ENCODE measurements at regions not wholly inside any gene's neighbourhood (a gene's known extent, or its start where the extent isn't known, plus 50 kb on each side); places are given as distances from the start of the nearest gene placed in this dataset.

- Histone ChIP-seq H3K36me3 (replicated peaks in 1 of 2; ENCODE audit: control insufficient read depth in 1 of 2, insufficient read depth in 2 of 2, low read length in 1 of 2) (no peaks in the 10 kb centered on the region), H3K27ac (ENCODE audit: low read depth in 2 of 2, low read length in 1 of 2) (no peak overlapping the region), H2AFZ (ENCODE audit: low read depth) (no peak overlapping the region), H4K20me1 (ENCODE audit: insufficient read depth) (no peaks in the 10 kb centered on the region), H3K4me2 (peak overlapping the region; percentile 44; the same call in 1 of the 2 replicates), H3K4me3 (ENCODE audit: low read depth in 2 of 2, low read length in 1 of 2) (peak overlapping the region in 1 of 2 experiments; percentile 42; a peak in 1 of 4 replicates), H3K79me2 (ENCODE audit: insufficient read depth) (no peaks in the 10 kb centered on the region), H3K27me3 (ENCODE audit: insufficient read depth) (no peaks in the 10 kb centered on the region), H3K4me1 (ENCODE audit: control insufficient read depth in 1 of 2, insufficient read depth in 2 of 2, low read depth in 1 of 2, low read length in 1 of 2) (no peaks in the 10 kb centered on the region), H3K9me3 (no peaks in the 10 kb centered on the region), H3F3A (replicated peaks; ENCODE audit: insufficient read depth) (no peaks in the 10 kb centered on the region), H3K9me2 (no peaks in the 10 kb centered on the region), H3K9ac (no peak overlapping the region)
- TF ChIP-seq EP300 (IDR thresholded peaks at IDR 0.05; ENCODE audit: borderline replicate concordance in 1 of 2, low read depth in 1 of 2, low read length in 1 of 2) (no peak), TEAD4 (IDR thresholded peaks at IDR 0.05; ENCODE audit: borderline replicate concordance, insufficient read depth) (no peak), YY1 (IDR thresholded peaks at IDR 0.05; ENCODE audit: low read depth) (no peak), FOXM1 (IDR thresholded peaks at IDR 0.05; ENCODE audit: low read depth) (no peak)
- TF ChIP-seq, protein P1, sequence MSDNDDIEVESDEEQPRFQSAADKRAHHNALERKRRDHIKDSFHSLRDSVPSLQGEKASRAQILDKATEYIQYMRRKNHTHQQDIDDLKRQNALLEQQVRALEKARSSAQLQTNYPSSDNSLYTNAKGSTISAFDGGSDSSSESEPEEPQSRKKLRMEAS (IDR thresholded peaks at IDR 0.05; ENCODE audit: low read depth), result no peak
- TF ChIP-seq, protein P2, sequence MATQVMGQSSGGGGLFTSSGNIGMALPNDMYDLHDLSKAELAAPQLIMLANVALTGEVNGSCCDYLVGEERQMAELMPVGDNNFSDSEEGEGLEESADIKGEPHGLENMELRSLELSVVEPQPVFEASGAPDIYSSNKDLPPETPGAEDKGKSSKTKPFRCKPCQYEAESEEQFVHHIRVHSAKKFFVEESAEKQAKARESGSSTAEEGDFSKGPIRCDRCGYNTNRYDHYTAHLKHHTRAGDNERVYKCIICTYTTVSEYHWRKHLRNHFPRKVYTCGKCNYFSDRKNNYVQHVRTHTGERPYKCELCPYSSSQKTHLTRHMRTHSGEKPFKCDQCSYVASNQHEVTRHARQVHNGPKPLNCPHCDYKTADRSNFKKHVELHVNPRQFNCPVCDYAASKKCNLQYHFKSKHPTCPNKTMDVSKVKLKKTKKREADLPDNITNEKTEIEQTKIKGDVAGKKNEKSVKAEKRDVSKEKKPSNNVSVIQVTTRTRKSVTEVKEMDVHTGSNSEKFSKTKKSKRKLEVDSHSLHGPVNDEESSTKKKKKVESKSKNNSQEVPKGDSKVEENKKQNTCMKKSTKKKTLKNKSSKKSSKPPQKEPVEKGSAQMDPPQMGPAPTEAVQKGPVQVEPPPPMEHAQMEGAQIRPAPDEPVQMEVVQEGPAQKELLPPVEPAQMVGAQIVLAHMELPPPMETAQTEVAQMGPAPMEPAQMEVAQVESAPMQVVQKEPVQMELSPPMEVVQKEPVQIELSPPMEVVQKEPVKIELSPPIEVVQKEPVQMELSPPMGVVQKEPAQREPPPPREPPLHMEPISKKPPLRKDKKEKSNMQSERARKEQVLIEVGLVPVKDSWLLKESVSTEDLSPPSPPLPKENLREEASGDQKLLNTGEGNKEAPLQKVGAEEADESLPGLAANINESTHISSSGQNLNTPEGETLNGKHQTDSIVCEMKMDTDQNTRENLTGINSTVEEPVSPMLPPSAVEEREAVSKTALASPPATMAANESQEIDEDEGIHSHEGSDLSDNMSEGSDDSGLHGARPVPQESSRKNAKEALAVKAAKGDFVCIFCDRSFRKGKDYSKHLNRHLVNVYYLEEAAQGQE (IDR thresholded peaks at IDR 0.05; ENCODE audit: low read depth, low read length), result no peak
- 43% methylated on average over 3 of the region's 3 CpGs for WGBS (ENCODE audit: low lambda C conversion rate)
- POLR2A ChIA-PET, result no interaction called here
- no peak for DNase-seq
- CTCF ChIA-PET, result no interaction called here
Observed at GRCh38 chr13:74406420-74406819, 272.2 kb upstream of the KLF12 start.

DNA sequence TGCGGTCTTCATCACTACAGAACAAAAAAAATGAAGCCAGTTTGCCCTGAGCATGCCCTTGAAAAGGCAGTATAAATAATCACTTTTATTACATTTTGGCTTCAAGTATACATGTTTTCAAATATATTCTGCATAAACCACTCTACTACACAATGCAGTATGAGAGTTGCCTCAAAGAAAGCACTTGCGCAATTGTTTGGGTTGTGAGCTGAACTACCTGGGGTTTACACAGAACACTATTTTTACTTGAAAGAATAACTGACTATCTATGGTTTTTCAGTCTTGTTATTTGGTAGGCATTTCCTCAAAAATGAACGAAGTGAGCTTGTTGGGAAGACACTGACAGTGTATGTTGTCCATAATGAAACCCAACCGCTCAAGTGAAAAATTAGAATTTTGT lies 264.4 kb upstream of the KLF12 start:
- no peaks in the 10 kb centered on the region for H3K27me3 ChIP-seq (ENCODE audit: insufficient read depth)
- TF ChIP-seq RCOR1 (IDR thresholded peaks at IDR 0.05; ENCODE audit: low read length) (no peak), RAD21 (IDR thresholded peaks at IDR 0.05; ENCODE audit: low read length) (no peak), TAF1 (IDR thresholded peaks at IDR 0.05; ENCODE audit: borderline replicate concordance, low read depth, low read length) (no peak), FOXM1 (IDR thresholded peaks at IDR 0.05; ENCODE audit: low read depth) (no peak), EZH2phosphoT487 (IDR thresholded peaks at IDR 0.05; ENCODE audit: borderline replicate concordance, low read depth) (no peak)
- no peak overlapping the region for H3K4me3 ChIP-seq (ENCODE audit: low read depth in 2 of 2, low read length in 1 of 2)
- CTCF ChIA-PET, result no interaction called here
- no peaks in the 10 kb centered on the region for H3K79me2 ChIP-seq (ENCODE audit: insufficient read depth)
- H3K27ac ChIP-seq (ENCODE audit: low read depth in 2 of 2, low read length in 1 of 2), result no peak overlapping the region
- H3K36me3 ChIP-seq (replicated peaks in 1 of 2; ENCODE audit: control insufficient read depth in 1 of 2, insufficient read depth in 2 of 2, low read length in 1 of 2), result no peaks in the 10 kb centered on the region
- H3F3A ChIP-seq (replicated peaks; ENCODE audit: insufficient read depth), result no peaks in the 10 kb centered on the region
- no peaks in the 10 kb centered on the region for H4K20me1 ChIP-seq (ENCODE audit: insufficient read depth)
- WGBS (ENCODE audit: low lambda C conversion rate), result 77% methylated on average over 4 of the region's 4 CpGs
- H3K9ac ChIP-seq, result no peak overlapping the region
- H3K4me1 ChIP-seq (ENCODE audit: control insufficient read depth in 1 of 2, insufficient read depth in 2 of 2, low read depth in 1 of 2, low read length in 1 of 2), result no peaks in the 10 kb centered on the region
- H2AFZ ChIP-seq (ENCODE audit: low read depth), result no peak overlapping the region
- DNase-seq, result no peak
- POLR2A ChIA-PET, result no interaction called here
- H3K9me2 ChIP-seq, result no peaks in the 10 kb centered on the region; the same call in 1 of the 2 replicates
- no peak overlapping the region for H3K4me2 ChIP-seq
- H3K9me3 ChIP-seq, result no peaks in the 10 kb centered on the region
